ENCODE measurements at regions not wholly inside any gene's neighbourhood (a gene's known extent, or its start where the extent isn't known, plus 50 kb on each side); places are given as distances from the start of the nearest gene placed in this dataset.

GRCh38 chr9:2354216-2354615 is 267.4 kb upstream of the VLDLR start:
- Histone ChIP-seq H3K27me3 (ENCODE audit: control insufficient read depth, insufficient read depth, low read length) (no peaks in the 10 kb centered on the region), H3K36me3 (ENCODE audit: control insufficient read depth, insufficient read depth, low read length) (no peaks in the 10 kb centered on the region), H3K9me3 (ENCODE audit: control insufficient read depth, insufficient read depth, low read depth, low read length) (no peaks in the 10 kb centered on the region), H3K4me3 (ENCODE audit: low read depth in 2 of 2, low read length in 2 of 2) (no peak overlapping the region), H3K27ac (ENCODE audit: low read length) (no peak overlapping the region), H3K4me1 (ENCODE audit: control insufficient read depth, insufficient read depth, low read length) (no peaks in the 10 kb centered on the region)
- POLR2A ChIA-PET, result no interaction called here
- ATAC-seq (no peak), DNase-seq (ENCODE audit: low read depth, low spot score) (no peak)
- in situ Hi-C loops (cut with HindIII; ENCODE audit: low pct_unique_long_range_greater_than_20kb, low sequenced_read_pairs) (no loop called here), intact Hi-C loops (cut with micrococcal nuclease; ENCODE audit: unreplicated experiment) (no loop called here)
- CTCF ChIA-PET, result no interaction called here
- no TSS peak for BruUV-seq (replicated peaks)
- TF ChIP-seq POLR2AphosphoS5 (IDR thresholded peaks at IDR 0.05; ENCODE audit: low read depth, low read length) (no peak), SIN3A (IDR thresholded peaks at IDR 0.05; ENCODE audit: borderline replicate concordance, insufficient read depth, low read depth, low read length) (no peak), TCF7L2 (IDR thresholded peaks at IDR 0.05; ENCODE audit: low read depth, low read length) (no peak)
- TF ChIP-seq, protein P1, sequence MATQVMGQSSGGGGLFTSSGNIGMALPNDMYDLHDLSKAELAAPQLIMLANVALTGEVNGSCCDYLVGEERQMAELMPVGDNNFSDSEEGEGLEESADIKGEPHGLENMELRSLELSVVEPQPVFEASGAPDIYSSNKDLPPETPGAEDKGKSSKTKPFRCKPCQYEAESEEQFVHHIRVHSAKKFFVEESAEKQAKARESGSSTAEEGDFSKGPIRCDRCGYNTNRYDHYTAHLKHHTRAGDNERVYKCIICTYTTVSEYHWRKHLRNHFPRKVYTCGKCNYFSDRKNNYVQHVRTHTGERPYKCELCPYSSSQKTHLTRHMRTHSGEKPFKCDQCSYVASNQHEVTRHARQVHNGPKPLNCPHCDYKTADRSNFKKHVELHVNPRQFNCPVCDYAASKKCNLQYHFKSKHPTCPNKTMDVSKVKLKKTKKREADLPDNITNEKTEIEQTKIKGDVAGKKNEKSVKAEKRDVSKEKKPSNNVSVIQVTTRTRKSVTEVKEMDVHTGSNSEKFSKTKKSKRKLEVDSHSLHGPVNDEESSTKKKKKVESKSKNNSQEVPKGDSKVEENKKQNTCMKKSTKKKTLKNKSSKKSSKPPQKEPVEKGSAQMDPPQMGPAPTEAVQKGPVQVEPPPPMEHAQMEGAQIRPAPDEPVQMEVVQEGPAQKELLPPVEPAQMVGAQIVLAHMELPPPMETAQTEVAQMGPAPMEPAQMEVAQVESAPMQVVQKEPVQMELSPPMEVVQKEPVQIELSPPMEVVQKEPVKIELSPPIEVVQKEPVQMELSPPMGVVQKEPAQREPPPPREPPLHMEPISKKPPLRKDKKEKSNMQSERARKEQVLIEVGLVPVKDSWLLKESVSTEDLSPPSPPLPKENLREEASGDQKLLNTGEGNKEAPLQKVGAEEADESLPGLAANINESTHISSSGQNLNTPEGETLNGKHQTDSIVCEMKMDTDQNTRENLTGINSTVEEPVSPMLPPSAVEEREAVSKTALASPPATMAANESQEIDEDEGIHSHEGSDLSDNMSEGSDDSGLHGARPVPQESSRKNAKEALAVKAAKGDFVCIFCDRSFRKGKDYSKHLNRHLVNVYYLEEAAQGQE (IDR thresholded peaks at IDR 0.05; ENCODE audit: insufficient read depth in 1 of 2, low read depth in 2 of 2, low read length in 1 of 2), result no peak
- TF ChIP-seq, protein P2, sequence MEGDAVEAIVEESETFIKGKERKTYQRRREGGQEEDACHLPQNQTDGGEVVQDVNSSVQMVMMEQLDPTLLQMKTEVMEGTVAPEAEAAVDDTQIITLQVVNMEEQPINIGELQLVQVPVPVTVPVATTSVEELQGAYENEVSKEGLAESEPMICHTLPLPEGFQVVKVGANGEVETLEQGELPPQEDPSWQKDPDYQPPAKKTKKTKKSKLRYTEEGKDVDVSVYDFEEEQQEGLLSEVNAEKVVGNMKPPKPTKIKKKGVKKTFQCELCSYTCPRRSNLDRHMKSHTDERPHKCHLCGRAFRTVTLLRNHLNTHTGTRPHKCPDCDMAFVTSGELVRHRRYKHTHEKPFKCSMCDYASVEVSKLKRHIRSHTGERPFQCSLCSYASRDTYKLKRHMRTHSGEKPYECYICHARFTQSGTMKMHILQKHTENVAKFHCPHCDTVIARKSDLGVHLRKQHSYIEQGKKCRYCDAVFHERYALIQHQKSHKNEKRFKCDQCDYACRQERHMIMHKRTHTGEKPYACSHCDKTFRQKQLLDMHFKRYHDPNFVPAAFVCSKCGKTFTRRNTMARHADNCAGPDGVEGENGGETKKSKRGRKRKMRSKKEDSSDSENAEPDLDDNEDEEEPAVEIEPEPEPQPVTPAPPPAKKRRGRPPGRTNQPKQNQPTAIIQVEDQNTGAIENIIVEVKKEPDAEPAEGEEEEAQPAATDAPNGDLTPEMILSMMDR (IDR thresholded peaks at IDR 0.05), result no peak

DNA sequence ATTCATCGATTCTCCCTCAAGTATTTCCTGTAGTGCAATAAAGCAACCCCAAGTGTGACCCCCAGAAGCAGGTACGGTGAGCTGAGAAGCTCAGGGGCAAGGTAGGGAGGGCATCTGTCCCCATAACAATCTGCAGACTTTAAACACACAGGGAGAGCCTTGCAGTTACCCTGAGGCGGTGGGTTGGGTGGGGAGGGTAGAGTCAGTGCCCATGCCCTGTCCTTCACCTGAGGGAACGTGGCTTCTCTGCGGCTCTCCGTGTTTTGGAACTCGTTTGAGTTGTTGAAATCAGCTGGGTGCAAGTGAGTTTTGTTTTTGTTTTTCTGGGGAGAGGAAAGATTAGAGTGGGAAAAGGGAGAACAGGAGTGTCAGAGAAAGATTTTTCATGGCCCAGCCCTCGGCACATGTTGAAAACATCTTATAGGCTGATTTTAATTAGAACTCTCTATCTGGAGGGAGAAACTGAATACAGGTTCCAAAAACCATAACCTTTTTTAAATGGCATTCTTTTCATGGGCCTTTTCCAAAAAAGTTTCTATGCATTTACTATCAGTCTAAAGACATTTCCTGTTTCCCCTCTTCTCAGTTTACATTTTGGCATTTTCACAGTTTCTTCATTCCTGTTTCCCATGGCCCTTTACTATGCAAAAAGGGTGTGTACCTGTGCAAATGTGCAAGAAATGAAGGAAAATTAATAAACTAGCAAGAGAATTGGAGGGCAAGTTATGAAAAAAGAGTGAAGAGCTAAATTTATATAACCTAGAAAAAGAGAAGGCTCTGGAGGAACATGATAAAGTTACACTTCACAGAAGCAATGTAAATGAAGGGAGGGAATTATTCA is 266.5 kb upstream of the VLDLR start:
- TF ChIP-seq SIN3A (IDR thresholded peaks at IDR 0.05; ENCODE audit: borderline replicate concordance, insufficient read depth, low read depth, low read length) (no peak), TCF7L2 (IDR thresholded peaks at IDR 0.05; ENCODE audit: low read depth, low read length) (no peak), POLR2AphosphoS5 (IDR thresholded peaks at IDR 0.05; ENCODE audit: low read depth, low read length) (no peak)
- TF ChIP-seq, protein P2 (IDR thresholded peaks at IDR 0.05), result no peak
- in situ Hi-C loops (cut with HindIII; ENCODE audit: low pct_unique_long_range_greater_than_20kb, low sequenced_read_pairs), result no loop called here
- ATAC-seq (no peak), DNase-seq (ENCODE audit: low read depth, low spot score) (no peak)
- POLR2A ChIA-PET, result no interaction called here
- BruUV-seq (replicated peaks), result no TSS peak
- Histone ChIP-seq H3K36me3 (ENCODE audit: control insufficient read depth, insufficient read depth, low read length) (no peaks in the 10 kb centered on the region), H3K9me3 (ENCODE audit: control insufficient read depth, insufficient read depth, low read depth, low read length) (no peaks in the 10 kb centered on the region), H3K27ac (ENCODE audit: low read length) (no peak overlapping the region), H3K27me3 (ENCODE audit: control insufficient read depth, insufficient read depth, low read length) (no peaks in the 10 kb centered on the region), H3K4me3 (ENCODE audit: low read depth in 2 of 2, low read length in 2 of 2) (no peak overlapping the region), H3K4me1 (ENCODE audit: control insufficient read depth, insufficient read depth, low read length) (no peaks in the 10 kb centered on the region)
- CTCF ChIA-PET, result no interaction called here
- intact Hi-C loops (cut with micrococcal nuclease; ENCODE audit: unreplicated experiment), result no loop called here

Data from Panc1 (cell line).